ENCODE measurements at regions not wholly inside any gene's neighbourhood (a gene's known extent, or its start where the extent isn't known, plus 50 kb on each side); places are given as distances from the start of the nearest gene placed in this dataset.

GRCh38 chr16:72422308-72422897 is 250.4 kb upstream of the PMFBP1 start:
- no peak for TF ChIP-seq POLR2A (IDR thresholded peaks at IDR 0.05)
- TF ChIP-seq EP300 (IDR thresholded peaks at IDR 0.05) = no peak
- no peak for TF ChIP-seq CTCF (IDR thresholded peaks at IDR 0.05)

GRCh38 chr16:72419638-72420037 is 247.7 kb upstream of the PMFBP1 start:
- intact Hi-C loops (cut with DNase I) = no loop called here
- H3K27ac ChIP-seq = no peak overlapping the region
- H3K36me3 ChIP-seq = no peaks in the 10 kb centered on the region
- H3K27me3 ChIP-seq = no peaks in the 10 kb centered on the region
- no peak for DNase-seq
- no peak for TF ChIP-seq POLR2A (IDR thresholded peaks at IDR 0.05)
- TF ChIP-seq EP300 (IDR thresholded peaks at IDR 0.05) = no peak
- TF ChIP-seq CTCF (IDR thresholded peaks at IDR 0.05) = no peak
- H3K4me1 ChIP-seq (ENCODE audit: insufficient read depth) = no peaks in the 10 kb centered on the region
- no peak overlapping the region for H3K4me3 ChIP-seq
- H3K9me3 ChIP-seq = no peaks in the 10 kb centered on the region
- 95 to 97% (median 97%) methylated on average over 4 of the region's 4 CpGs for WGBS, 3 donors

More at GRCh38 chr16:72422308-72422897, 250.4 kb upstream of the PMFBP1 start:
- H3K36me3 ChIP-seq = no peaks in the 10 kb centered on the region
- no peaks in the 10 kb centered on the region for H3K9me3 ChIP-seq
- intact Hi-C loops (cut with DNase I) = no loop called here
- H3K27ac ChIP-seq = no peak overlapping the region
- no peaks in the 10 kb centered on the region for H3K27me3 ChIP-seq
- no peak for DNase-seq
- 81 to 93% (median 91%) methylated on average over 1 of the region's 1 CpG for WGBS, 3 donors
- no peaks in the 10 kb centered on the region for H3K4me1 ChIP-seq (ENCODE audit: insufficient read depth)
- H3K4me3 ChIP-seq = no peak overlapping the region

GRCh38 chr16:72415379-72415778 is 243.4 kb upstream of the PMFBP1 start:
- WGBS, 3 donors = 80 to 89% (median 88%) methylated on average over 1 of the region's 1 CpG
- no peak for DNase-seq
- TF ChIP-seq EP300 (IDR thresholded peaks at IDR 0.05) (no peak), POLR2A (IDR thresholded peaks at IDR 0.05) (no peak), CTCF (IDR thresholded peaks at IDR 0.05) (no peak)

GRCh38 chr16:72410492-72410891 is 238.5 kb upstream of the PMFBP1 start:
- no peak for DNase-seq
- TF ChIP-seq EP300 (IDR thresholded peaks at IDR 0.05) (no peak), CTCF (IDR thresholded peaks at IDR 0.05) (no peak), POLR2A (IDR thresholded peaks at IDR 0.05) (no peak)
- Histone ChIP-seq H3K36me3 (no peaks in the 10 kb centered on the region), H3K9me3 (no peaks in the 10 kb centered on the region), H3K27me3 (peaks cover 2% of the 10 kb centered on the region), H3K4me1 (ENCODE audit: insufficient read depth) (peaks cover 2% of the 10 kb centered on the region), H3K4me3 (no peak overlapping the region), H3K27ac (no peak overlapping the region)
- 27 to 43% (median 29%) methylated on average over 2 of the region's 2 CpGs for WGBS, 3 donors
- intact Hi-C loops (cut with DNase I) = no loop called here

More at GRCh38 chr16:72415379-72415778, 243.4 kb upstream of the PMFBP1 start:
- Histone ChIP-seq H3K36me3 (no peaks in the 10 kb centered on the region), H3K4me1 (ENCODE audit: insufficient read depth) (no peaks in the 10 kb centered on the region), H3K27me3 (no peaks in the 10 kb centered on the region), H3K4me3 (no peak overlapping the region), H3K27ac (no peak overlapping the region), H3K9me3 (no peaks in the 10 kb centered on the region)
- intact Hi-C loops (cut with DNase I) = no loop called here
